Endothelial cell of umbilical vein (primary cell): ENCODE measurements at regions not wholly inside any gene's neighbourhood (a gene's known extent, or its start where the extent isn't known, plus 50 kb on each side); places are given as distances from the start of the nearest gene placed in this dataset.

Experiments
- EZH2 ChIP-seq: IDR thresholded peaks from 2 replicates; pipeline ENCODE4 v1.6.1; 2012; ENCODE audit warnings: borderline replicate concordance, low read depth, mild to moderate bottlenecking, moderate library complexity, low read length, inconsistent platforms; ENCODE audit not compliant: severe bottlenecking
- FOS ChIP-seq: IDR thresholded peaks from 2 replicates; pipeline ENCODE4 v1.6.1; 2011; ENCODE audit warnings: mild to moderate bottlenecking, low read length, moderate library complexity, borderline replicate concordance; ENCODE audit not compliant: insufficient read depth
- POLR2A ChIP-seq: IDR thresholded peaks from 2 replicates; pipeline ENCODE4 v1.6.1; 2012; ENCODE audit warnings: low read depth, mild to moderate bottlenecking, control low read depth, low read length
- POLR2AphosphoS5 ChIP-seq: IDR thresholded peaks from 2 replicates; pipeline ENCODE4 v1.6.1; 2012; ENCODE audit warnings: low read depth, mild to moderate bottlenecking, control low read depth, low read length, moderate library complexity; ENCODE audit not compliant: insufficient read depth
- TF ChIP-seq, protein P1 (sequence below), 2 donors: IDR thresholded peaks; 1 replicate in 1 of 2; 2 replicates in 1 of 2; pipeline ENCODE4 v1.5.1; 2011; ENCODE audit warnings: low read length in 2 of 2, mild to moderate bottlenecking in 2 of 2, moderate library complexity in 2 of 2, control low read depth in 1 of 2, inconsistent platforms in 1 of 2, low read depth in 1 of 2; ENCODE audit not compliant: insufficient read depth in 1 of 2; ENCODE audit errors: extremely low read depth in 1 of 2
- TF ChIP-seq, protein P2 (sequence below): IDR thresholded peaks from 2 replicates; pipeline ENCODE4 v1.6.1; 2011; ENCODE audit not compliant: insufficient read depth, insufficient read length

DNA sequence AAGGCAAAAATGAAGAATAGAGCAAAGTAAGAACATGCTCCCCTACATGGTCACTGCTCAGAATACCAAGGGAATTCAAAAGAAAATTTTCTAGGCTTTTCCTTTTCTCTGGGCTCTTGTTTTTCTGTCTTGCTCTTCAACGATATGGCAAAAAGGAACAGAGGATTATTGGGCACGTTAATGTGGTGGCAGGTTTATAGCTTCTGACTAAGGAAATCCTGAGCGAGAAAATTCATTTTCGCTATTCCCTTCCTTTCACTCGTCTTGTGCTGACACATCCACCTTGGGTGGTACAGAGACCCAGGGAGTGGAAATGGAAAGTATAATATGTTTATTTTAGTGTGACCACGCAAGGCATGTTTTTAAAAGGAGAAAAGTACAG is 132.8 kb downstream of the TRIM27 start:
- no peak for TF ChIP-seq POLR2A
- TF ChIP-seq, protein P1, sequence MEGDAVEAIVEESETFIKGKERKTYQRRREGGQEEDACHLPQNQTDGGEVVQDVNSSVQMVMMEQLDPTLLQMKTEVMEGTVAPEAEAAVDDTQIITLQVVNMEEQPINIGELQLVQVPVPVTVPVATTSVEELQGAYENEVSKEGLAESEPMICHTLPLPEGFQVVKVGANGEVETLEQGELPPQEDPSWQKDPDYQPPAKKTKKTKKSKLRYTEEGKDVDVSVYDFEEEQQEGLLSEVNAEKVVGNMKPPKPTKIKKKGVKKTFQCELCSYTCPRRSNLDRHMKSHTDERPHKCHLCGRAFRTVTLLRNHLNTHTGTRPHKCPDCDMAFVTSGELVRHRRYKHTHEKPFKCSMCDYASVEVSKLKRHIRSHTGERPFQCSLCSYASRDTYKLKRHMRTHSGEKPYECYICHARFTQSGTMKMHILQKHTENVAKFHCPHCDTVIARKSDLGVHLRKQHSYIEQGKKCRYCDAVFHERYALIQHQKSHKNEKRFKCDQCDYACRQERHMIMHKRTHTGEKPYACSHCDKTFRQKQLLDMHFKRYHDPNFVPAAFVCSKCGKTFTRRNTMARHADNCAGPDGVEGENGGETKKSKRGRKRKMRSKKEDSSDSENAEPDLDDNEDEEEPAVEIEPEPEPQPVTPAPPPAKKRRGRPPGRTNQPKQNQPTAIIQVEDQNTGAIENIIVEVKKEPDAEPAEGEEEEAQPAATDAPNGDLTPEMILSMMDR (IDR thresholded peaks at IDR 0.05; ENCODE audit: extremely low read depth in 1 of 2, insufficient read depth in 1 of 2, low read depth in 1 of 2, low read length in 2 of 2): no peak
- TF ChIP-seq POLR2AphosphoS5: no peak
- TF ChIP-seq FOS: no peak
- TF ChIP-seq, protein P2, sequence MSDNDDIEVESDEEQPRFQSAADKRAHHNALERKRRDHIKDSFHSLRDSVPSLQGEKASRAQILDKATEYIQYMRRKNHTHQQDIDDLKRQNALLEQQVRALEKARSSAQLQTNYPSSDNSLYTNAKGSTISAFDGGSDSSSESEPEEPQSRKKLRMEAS: no peak
- no peak for TF ChIP-seq EZH2
